ENCODE measurements at regions not wholly inside any gene's neighbourhood (a gene's known extent, or its start where the extent isn't known, plus 50 kb on each side); places are given as distances from the start of the nearest gene placed in this dataset.
"Not testable (repeated sequence)": the region's sequence is repeated elsewhere in the genome, so short reads cannot be mapped to it uniquely, and the experiment has no call there.

DNA sequence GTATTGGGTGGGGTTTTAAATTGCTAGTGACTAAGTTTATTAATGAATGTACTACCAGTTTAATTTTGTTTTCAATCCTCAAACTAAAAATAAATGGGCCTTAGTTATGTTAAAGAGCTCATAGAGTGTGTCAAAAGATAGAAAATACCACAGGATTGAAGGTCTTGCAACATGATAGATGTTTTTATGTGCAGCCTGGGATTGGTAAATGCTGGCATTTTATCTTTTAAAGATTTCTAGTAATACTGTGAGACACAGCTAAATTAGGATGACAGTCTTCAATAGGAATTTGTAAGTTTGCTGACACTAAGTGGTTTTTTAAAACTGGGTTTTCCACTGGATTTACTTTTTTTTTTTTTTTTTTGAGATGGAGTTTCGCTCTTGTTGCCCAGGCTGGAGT, 122.3 kb downstream of the HAUS1 start:
- Histone ChIP-seq H3K36me3 (replicated peaks; ENCODE audit: insufficient read depth, low read length) (no peaks in the 10 kb centered on the region), H3F3A (ENCODE audit: insufficient read depth, low read length) (no peaks in the 10 kb centered on the region), H3K4me1 (ENCODE audit: low read length) (no peaks in the 10 kb centered on the region), H3K27ac (ENCODE audit: low read length) (no peak overlapping the region), H3K9me3 (replicated peaks; ENCODE audit: insufficient read depth, low read length) (no peaks in the 10 kb centered on the region), H3K9me2 (replicated peaks; ENCODE audit: insufficient read depth, low read length) (no peaks in the 10 kb centered on the region), H3K4me2 (ENCODE audit: low read depth, low read length) (no peak overlapping the region), H3K9ac (ENCODE audit: low read length) (no peak overlapping the region), H2AFZ (ENCODE audit: low read length) (no peak overlapping the region), H3K27me3 (replicated peaks; ENCODE audit: insufficient read depth, low read length) (no peaks in the 10 kb centered on the region), H4K20me1 (ENCODE audit: insufficient read depth, low read length) (0 out of 2 replicates have a peak, but pooled peaks cover 7% of the 10 kb centered on the region), H3K4me3 (ENCODE audit: low read length) (no peak overlapping the region), H3K79me2 (ENCODE audit: low read length) (peaks cover 85% of the 10 kb centered on the region)
- TF ChIP-seq EZH2phosphoT487 (IDR thresholded peaks at IDR 0.05; ENCODE audit: low read length) (no peak), EZH2 (optimal IDR thresholded peaks at IDR 0.05; ENCODE audit: low read depth, low read length) (no peak)
- TF ChIP-seq, protein P1, sequence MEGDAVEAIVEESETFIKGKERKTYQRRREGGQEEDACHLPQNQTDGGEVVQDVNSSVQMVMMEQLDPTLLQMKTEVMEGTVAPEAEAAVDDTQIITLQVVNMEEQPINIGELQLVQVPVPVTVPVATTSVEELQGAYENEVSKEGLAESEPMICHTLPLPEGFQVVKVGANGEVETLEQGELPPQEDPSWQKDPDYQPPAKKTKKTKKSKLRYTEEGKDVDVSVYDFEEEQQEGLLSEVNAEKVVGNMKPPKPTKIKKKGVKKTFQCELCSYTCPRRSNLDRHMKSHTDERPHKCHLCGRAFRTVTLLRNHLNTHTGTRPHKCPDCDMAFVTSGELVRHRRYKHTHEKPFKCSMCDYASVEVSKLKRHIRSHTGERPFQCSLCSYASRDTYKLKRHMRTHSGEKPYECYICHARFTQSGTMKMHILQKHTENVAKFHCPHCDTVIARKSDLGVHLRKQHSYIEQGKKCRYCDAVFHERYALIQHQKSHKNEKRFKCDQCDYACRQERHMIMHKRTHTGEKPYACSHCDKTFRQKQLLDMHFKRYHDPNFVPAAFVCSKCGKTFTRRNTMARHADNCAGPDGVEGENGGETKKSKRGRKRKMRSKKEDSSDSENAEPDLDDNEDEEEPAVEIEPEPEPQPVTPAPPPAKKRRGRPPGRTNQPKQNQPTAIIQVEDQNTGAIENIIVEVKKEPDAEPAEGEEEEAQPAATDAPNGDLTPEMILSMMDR (IDR thresholded peaks at IDR 0.05; ENCODE audit: low read length): no peak
- no peak for DNase-seq

DNA sequence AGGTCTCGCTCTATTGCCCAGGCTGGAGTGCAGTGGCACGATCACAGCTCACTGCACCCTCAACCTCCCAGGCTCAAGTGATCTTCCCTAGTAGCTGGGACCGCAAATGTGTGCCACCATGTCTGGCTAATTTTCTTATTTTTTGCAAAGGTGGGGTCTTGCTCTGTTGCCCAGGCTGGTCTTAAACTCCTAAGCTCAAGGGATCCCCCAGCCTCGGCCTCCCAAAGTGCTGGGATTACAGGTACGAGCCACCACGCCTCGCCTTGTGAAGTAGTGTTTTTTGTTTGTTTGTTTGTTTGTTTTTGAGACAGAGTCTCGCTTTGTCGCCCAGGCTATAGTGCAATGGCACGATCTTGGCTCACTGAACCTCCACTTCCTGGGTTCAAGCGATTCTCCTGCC, 125.5 kb downstream of the HAUS1 start:
- not testable (repeated sequence) for H3K9me3 ChIP-seq (replicated peaks; ENCODE audit: insufficient read depth, low read length); H3K9me2 ChIP-seq (replicated peaks; ENCODE audit: insufficient read depth, low read length); H3K27me3 ChIP-seq (replicated peaks; ENCODE audit: insufficient read depth, low read length); H3K4me1 ChIP-seq (ENCODE audit: low read length); H3K36me3 ChIP-seq (replicated peaks; ENCODE audit: insufficient read depth, low read length); H4K20me1 ChIP-seq (ENCODE audit: insufficient read depth, low read length); H2AFZ ChIP-seq (ENCODE audit: low read length); H3K4me3 ChIP-seq (ENCODE audit: low read length); H3F3A ChIP-seq (ENCODE audit: insufficient read depth, low read length); H3K27ac ChIP-seq (ENCODE audit: low read length); H3K4me2 ChIP-seq (ENCODE audit: low read depth, low read length); DNase-seq; H3K9ac ChIP-seq (ENCODE audit: low read length)
- peaks cover 82% of the 10 kb centered on the region for H3K79me2 ChIP-seq (ENCODE audit: low read length)

DNA sequence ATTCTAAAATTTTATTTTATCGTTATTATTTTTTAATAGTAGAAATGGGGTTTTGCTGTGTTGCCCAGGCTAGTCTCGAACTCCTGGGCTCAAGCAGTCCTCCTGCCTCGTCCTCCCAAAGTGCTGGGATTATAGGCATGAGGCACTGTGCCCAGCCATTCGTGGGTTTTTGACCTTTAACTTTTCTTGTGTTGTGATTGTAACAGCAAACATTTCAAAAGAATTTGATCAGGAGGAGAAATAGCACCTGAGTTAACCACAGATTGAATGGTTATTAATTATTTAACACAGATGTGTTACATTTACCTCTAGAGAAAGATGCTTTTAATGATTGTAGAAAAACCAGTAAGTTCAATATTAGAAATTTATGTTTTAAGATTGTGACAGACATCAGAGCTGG, 132.0 kb downstream of the HAUS1 start:
- no peak for TF ChIP-seq EZH2phosphoT487 (IDR thresholded peaks at IDR 0.05; ENCODE audit: low read length)
- TF ChIP-seq, protein P1 (IDR thresholded peaks at IDR 0.05; ENCODE audit: low read length): no peak
- no peak for TF ChIP-seq EZH2 (optimal IDR thresholded peaks at IDR 0.05; ENCODE audit: low read depth, low read length)
- H3K4me3 ChIP-seq (ENCODE audit: low read length): no peak overlapping the region
- no peak overlapping the region for H3K9ac ChIP-seq (ENCODE audit: low read length)
- no peaks in the 10 kb centered on the region for H3K4me1 ChIP-seq (ENCODE audit: low read length)
- H3K79me2 ChIP-seq (ENCODE audit: low read length): peaks cover 80% of the 10 kb centered on the region
- DNase-seq: no peak
- H3K9me3 ChIP-seq (replicated peaks; ENCODE audit: insufficient read depth, low read length): no peaks in the 10 kb centered on the region
- H3K27ac ChIP-seq (ENCODE audit: low read length): no peak overlapping the region
- H3K9me2 ChIP-seq (replicated peaks; ENCODE audit: insufficient read depth, low read length): no peaks in the 10 kb centered on the region
- H3K36me3 ChIP-seq (replicated peaks; ENCODE audit: insufficient read depth, low read length): no peaks in the 10 kb centered on the region
- no peaks in the 10 kb centered on the region for H3K27me3 ChIP-seq (replicated peaks; ENCODE audit: insufficient read depth, low read length)
- 0 out of 2 replicates have a peak, but pooled peaks cover 4% of the 10 kb centered on the region for H4K20me1 ChIP-seq (ENCODE audit: insufficient read depth, low read length)
- H2AFZ ChIP-seq (ENCODE audit: low read length): no peak overlapping the region
- H3F3A ChIP-seq (ENCODE audit: insufficient read depth, low read length): no peaks in the 10 kb centered on the region
- H3K4me2 ChIP-seq (ENCODE audit: low read depth, low read length): no peak overlapping the region

DNA sequence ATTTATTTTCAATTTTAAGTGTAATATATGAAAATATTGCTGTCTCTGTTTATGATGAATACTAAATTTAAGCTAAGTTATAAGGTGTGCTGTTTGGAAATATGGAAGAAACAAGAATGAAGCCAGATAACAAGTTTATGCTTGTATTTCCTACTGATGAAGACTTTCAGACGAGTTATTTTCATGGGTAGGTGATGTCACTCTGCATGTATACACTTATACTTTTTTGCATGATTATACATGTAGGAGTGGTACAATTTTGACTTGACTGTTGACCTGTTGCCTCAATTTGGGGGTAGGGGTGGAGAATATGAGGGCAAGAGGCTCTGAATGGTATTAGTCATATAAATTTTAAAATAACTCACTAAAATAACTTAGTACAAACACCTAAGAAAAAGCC, 133.7 kb downstream of the HAUS1 start:
- Histone ChIP-seq H4K20me1 (ENCODE audit: insufficient read depth, low read length) (0 out of 2 replicates have a peak, but pooled peaks cover 4% of the 10 kb centered on the region), H3F3A (ENCODE audit: insufficient read depth, low read length) (no peaks in the 10 kb centered on the region), H3K9me3 (replicated peaks; ENCODE audit: insufficient read depth, low read length) (no peaks in the 10 kb centered on the region), H3K9ac (ENCODE audit: low read length) (no peak overlapping the region), H3K9me2 (replicated peaks; ENCODE audit: insufficient read depth, low read length) (no peaks in the 10 kb centered on the region), H3K4me2 (ENCODE audit: low read depth, low read length) (no peak overlapping the region), H2AFZ (ENCODE audit: low read length) (no peak overlapping the region), H3K79me2 (ENCODE audit: low read length) (peaks cover 79% of the 10 kb centered on the region), H3K27ac (ENCODE audit: low read length) (no peak overlapping the region), H3K27me3 (replicated peaks; ENCODE audit: insufficient read depth, low read length) (no peaks in the 10 kb centered on the region), H3K4me3 (ENCODE audit: low read length) (no peak overlapping the region), H3K4me1 (ENCODE audit: low read length) (no peaks in the 10 kb centered on the region), H3K36me3 (replicated peaks; ENCODE audit: insufficient read depth, low read length) (no peaks in the 10 kb centered on the region)
- TF ChIP-seq EZH2phosphoT487 (IDR thresholded peaks at IDR 0.05; ENCODE audit: low read length) (no peak), EZH2 (optimal IDR thresholded peaks at IDR 0.05; ENCODE audit: low read depth, low read length) (no peak)
- TF ChIP-seq, protein P1 (IDR thresholded peaks at IDR 0.05; ENCODE audit: low read length): no peak
- DNase-seq: no peak

Measured in MM.1S (cell line).